GM21528 (cell line): ENCODE measurements at regions not wholly inside any gene's neighbourhood (a gene's known extent, or its start where the extent isn't known, plus 50 kb on each side); places are given as distances from the start of the nearest gene placed in this dataset.

ENCODE experiments used
- ATAC-seq: cut with Tn5 transposase; IDR thresholded peaks from one replicate; pipeline ENCODE4 v1.9.1; 2021; ENCODE audit warnings: mild to moderate bottlenecking, moderate library complexity; ENCODE audit not compliant: unreplicated experiment, low FRiP score

- ATAC-seq, result no peak
Observed at GRCh38 chr11:29019960-29020683, 911.9 kb downstream of the METTL15 start.

- ATAC-seq, result no peak
Observed at GRCh38 chr11:29018631-29019030, 910.4 kb downstream of the METTL15 start.

DNA sequence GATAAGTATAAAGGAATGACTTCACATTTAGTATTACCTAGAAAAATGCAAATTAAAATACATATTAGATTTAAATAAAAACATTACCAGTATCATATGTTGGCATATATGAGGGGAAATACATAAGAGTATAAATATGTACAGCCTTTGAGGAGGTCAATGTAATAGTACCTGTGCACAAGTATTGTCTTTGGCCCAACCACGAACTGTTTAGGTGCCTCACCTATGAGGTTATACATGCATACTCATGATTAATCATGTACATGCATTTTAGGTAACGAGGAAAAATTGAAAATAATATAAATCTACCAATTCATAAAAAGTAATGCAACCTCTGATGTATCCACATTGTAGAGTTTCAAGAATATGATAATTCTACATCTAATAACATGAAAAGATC lies 909.8 kb downstream of the METTL15 start:
- ATAC-seq, result no peak

DNA sequence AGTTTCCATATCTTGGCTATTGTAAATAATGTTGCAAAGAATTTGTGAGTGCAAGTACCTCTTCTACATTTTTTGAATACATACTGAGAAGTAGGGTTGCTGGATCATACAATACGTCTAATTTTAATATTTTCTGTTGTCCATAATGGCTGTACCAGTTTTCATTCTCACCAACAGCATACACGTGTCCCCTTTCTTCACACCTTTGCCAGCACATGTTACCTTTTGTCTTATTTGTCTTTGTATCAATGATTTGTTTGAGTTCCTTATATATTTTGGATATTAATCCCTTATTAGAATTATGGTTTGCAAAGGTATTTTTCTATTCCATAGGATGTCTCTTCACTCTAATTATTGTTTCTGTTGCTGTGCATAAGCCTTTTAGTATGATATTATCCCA lies 904.3 kb downstream of the METTL15 start:
- no peak for ATAC-seq

DNA sequence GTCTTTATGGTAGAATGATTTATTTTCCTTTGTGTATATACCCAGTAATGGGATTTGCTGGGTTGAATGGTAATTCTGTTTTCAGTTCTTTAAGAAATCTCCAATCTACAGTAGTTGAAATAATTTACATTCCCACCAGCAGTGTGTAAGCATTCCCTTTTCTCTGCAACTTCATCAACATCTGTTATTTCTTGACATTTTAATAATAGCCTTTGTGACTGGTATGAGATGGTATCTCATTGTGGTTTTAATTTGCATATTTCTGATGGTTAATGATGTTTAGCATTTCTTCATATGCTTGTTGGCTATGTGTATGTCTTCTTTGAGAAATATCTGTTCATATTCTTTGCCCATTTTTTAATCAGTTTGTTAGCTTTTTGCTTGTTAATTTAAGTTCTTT lies 901.2 kb downstream of the METTL15 start:
- no peak for ATAC-seq

DNA sequence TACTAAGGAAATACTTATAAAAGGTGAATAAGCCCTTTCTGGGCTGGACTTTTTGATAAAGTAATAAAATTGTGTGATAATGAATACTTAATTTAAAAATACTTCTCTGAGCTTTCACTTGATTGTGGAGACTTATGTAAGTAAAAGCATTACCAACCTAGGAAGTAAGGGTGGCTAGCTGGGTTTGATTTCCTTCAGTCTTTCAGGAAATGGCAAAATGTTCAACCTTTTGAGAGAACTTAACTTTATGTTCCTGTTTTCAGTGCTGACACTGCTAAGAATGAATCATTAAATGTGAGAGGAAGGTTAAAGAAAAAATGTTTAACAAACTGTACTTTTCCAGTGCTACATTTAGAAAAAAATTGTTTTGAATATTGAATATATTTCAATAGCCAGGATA lies 900.3 kb downstream of the METTL15 start:
- ATAC-seq, result no peak

DNA sequence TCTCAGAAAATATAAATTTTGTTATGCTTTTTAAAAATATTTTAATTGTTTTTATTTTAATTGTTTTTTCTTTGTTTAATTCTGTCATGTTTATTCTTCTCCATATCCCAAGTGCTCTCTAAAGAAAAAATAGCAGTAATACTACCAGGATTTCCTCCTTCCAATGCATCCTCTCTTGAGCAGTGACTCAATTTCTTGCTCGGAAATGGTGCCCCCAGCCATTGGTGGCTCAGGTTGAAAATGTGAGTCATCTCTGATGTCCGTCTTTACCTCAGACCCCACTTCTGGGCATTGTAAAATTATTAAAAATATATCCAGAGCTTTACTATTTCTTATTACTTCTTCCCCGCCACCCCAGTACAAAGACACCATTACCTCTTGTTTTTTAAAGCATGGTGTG lies 898.5 kb downstream of the METTL15 start:
- no peak for ATAC-seq

DNA sequence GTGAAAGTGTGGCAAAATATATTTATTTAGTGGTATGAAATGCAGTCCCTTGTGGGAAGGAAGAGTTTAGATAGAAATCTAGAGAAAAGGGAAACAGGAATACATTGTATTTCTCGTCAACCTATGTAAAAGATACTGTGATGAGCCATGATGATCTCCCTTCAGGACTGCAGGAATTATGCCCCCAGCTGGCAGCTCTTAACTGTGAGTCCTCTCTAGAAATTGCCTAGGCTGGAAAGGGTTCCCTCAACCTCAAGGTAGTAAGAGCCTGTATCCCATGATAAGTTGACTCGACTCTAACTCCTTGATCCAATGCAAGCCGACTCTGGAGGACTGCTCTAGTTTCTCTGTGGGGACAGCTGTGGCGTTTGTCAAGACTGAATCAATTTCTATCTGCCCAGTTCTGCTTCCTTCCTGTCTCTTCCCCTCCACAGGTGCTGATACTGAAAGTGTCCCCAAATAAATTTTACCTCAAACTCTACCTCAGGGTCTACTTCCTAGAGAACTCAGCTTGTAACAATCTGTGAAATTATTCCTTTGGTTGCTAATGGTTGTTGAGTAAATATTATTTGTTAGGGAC lies 897.3 kb downstream of the METTL15 start:
- ATAC-seq, result no peak

GRCh38 chr11:29002816-29003215 lies 894.6 kb downstream of the METTL15 start:
- no peak for ATAC-seq

DNA sequence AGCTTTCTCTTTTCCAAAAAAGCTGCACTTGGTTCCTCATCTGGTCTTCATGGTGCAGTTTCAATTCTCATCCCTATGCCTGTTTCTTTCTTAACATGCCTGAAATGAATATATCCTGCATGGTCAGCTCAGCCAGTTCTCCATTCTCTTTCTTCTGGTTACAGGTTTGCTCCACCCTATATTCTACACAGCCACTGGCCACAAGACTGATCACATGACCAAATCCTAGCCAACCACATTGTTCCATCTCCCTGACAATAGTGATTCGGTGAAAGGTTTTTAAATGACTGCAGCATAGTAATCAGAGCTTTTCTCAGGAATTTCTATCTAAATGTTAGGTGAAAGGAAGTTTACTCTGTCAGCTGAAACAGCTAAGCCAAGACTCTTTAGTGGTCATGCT lies 891.4 kb downstream of the METTL15 start:
- no peak for ATAC-seq

DNA sequence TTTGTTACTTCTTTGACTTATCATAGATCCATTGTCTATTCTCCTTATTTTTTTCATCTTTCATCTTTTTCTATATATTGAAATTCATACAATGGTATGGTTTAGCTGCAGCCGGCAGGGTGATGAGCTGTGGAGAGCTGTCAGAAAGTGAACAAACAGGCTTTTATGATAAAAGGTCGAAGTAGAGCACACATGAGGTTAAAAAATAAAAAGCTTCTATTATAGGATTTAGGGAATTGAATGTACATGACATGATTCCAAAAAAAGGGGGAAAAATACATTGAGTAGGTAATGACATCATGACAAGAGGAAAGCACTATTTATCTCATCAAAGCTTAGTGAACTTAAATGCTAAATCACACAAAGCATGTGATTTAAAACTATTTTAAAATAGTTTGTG lies 884.8 kb downstream of the METTL15 start:
- ATAC-seq, result no peak

DNA sequence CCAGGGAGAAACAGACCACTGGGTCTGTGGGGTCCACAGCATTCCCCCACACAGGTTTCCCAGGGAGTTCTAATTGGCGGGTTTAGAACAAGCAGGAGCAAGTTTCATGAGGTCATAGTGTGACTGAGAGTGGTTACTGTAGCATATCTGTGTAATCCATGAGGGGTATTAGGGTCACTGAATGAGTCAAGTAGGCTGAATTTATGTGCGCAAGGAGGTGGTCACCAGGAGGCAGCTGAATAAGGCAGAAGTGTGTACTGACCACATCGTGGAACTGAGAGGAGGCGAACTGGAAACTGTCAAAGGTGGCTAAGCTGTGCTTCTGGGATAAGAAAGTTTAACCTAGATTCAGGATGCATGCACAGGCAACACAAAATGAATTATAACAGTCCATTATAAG lies 876.0 kb downstream of the METTL15 start:
- ATAC-seq, result no peak

- no peak for ATAC-seq
Observed at GRCh38 chr11:28983780-28984179, 875.6 kb downstream of the METTL15 start.

DNA sequence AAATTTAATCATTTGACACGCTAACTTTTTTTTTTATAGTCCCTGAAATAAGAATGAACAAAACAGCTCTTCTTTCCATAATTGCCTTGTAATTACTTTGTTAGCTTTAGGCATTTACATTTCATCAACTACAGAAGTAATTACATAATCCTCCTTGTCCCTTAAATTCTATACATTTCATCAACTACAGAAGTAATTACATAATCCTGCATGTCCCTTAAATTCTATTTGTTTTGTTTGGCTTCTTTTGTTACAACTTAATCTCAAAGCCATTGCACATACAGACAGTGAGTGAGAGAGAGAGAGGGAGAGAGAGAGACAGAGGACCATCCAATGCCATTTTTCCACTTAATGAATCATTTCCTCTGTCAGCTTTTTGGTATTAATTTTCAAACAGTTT lies 873.2 kb downstream of the METTL15 start:
- ATAC-seq, result no peak

DNA sequence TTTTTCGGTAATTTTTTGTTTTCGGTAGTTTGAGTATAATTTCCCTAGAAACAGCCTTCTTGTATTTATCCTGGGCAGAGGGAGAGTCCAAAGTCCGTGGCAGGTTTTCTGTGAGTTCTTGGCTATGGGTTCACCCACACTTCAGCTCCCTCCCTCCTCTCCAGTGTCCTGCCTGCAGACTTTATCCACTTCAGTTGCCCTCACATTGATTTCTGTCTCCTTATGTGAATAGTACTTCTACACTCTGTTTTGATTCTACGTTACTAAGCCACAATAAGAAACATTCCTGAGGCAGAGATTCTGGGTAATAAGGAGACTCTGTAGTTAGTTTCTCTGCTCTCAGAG lies 868.6 kb downstream of the METTL15 start:
- ATAC-seq, result no peak

- ATAC-seq, result no peak
Observed at GRCh38 chr11:28976012-28976800, 868.0 kb downstream of the METTL15 start.

DNA sequence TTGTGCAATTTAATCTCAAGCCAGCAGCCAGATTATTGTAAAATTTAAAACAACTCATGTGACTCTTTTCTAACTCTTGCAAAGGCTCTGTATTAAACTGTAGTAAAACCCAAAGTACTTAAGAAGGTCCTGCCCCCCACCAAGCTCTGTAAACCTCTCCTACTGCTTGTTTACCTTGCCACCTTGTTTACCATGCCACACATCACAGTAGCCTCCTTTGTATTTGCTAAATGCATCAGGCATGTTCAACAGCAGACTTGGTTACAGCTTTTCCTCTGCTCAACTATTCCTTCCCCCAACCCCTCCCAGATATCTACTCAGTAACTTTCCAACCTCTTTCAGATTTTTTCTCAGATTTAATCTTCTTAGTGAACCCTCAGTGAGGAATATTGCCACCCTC lies 861.6 kb downstream of the METTL15 start:
- ATAC-seq, result no peak

GRCh38 chr11:28966951-28967350 lies 858.8 kb downstream of the METTL15 start:
- no peak for ATAC-seq

DNA sequence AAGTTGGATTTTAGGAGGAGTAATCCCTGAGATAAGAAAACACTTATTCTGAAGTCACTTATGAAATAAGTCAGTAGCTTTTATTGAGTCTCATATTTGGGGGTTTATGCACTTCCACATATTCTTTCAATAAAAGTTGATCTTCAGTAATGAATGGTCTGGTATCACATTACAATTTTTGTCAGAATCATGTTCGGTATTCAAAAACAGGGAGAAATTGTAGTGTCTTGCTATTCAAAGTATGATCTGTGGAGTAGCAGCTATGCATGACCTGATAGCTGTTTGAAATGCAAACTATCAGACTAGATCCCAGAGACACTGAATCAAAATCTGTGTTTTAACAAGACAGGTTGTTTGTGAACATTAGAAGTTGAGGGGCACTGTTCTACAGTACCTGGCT lies 857.6 kb downstream of the METTL15 start:
- no peak for ATAC-seq

GRCh38 chr11:28964811-28965210 lies 856.6 kb downstream of the METTL15 start:
- no peak for ATAC-seq

- no peak for ATAC-seq
Observed at GRCh38 chr11:28963187-28963586, 855.0 kb downstream of the METTL15 start.

- ATAC-seq, result no peak
Observed at GRCh38 chr11:28962502-28962901, 854.3 kb downstream of the METTL15 start.
